Neural progenitor cell (in vitro differentiated cells): ENCODE measurements at regions not wholly inside any gene's neighbourhood (a gene's known extent, or its start where the extent isn't known, plus 50 kb on each side); places are given as distances from the start of the nearest gene placed in this dataset.

Source experiments
- CTCF ChIP-seq: fragments of 200-600 bp; sonication (generic); IDR thresholded peaks from 2 replicates; pipeline ENCODE4 v1.5.1; 2017; ENCODE audit warnings: antibody characterized with exemption, mild to moderate bottlenecking
- EZH2 ChIP-seq: fragments of 200-600 bp; sonication (generic); IDR thresholded peaks from 2 replicates; pipeline ENCODE4 v1.6.1; 2017; ENCODE audit warnings: antibody characterized with exemption, mild to moderate bottlenecking, moderate library complexity
- EZH2phosphoT487 ChIP-seq: fragments of 200-600 bp; sonication (generic); IDR thresholded peaks from 2 replicates; pipeline ENCODE4 v1.6.1; 2017; ENCODE audit warnings: antibody characterized with exemption

GRCh38 chr16:76931186-76931585 lies 259.8 kb upstream of the MON1B start:
- TF ChIP-seq CTCF: no peak
- TF ChIP-seq EZH2phosphoT487: no peak
- TF ChIP-seq EZH2: no peak
